ENCODE measurements at regions not wholly inside any gene's neighbourhood (a gene's known extent, or its start where the extent isn't known, plus 50 kb on each side); places are given as distances from the start of the nearest gene placed in this dataset.

- no peak for FAIRE-seq
- no peak for TF ChIP-seq POLR2A (IDR thresholded peaks at IDR 0.05; ENCODE audit: low read depth, low read length)
- DNase-seq (ENCODE audit: insufficient read length, low spot score): no peak
Observed at GRCh38 chr13:99897076-99897440, 74.5 kb downstream of the ZIC5 start.

GRCh38 chr13:99896369-99897075 is 75.0 kb downstream of the ZIC5 start:
- TF ChIP-seq POLR2A (IDR thresholded peaks at IDR 0.05; ENCODE audit: low read depth, low read length): no peak
- no peak for DNase-seq (ENCODE audit: insufficient read length, low spot score)
- FAIRE-seq: no peak

GRCh38 chr13:99895444-99896368 is 75.9 kb downstream of the ZIC5 start:
- FAIRE-seq: no peak
- TF ChIP-seq POLR2A (IDR thresholded peaks at IDR 0.05; ENCODE audit: low read depth, low read length): no peak
- no peak for DNase-seq (ENCODE audit: insufficient read length, low spot score)

- no peak for TF ChIP-seq POLR2A (IDR thresholded peaks at IDR 0.05; ENCODE audit: low read depth, low read length)
- DNase-seq (ENCODE audit: insufficient read length, low spot score) (no peak), FAIRE-seq (no peak)
Observed at GRCh38 chr13:99894840-99895443, 76.6 kb downstream of the ZIC5 start.

- TF ChIP-seq POLR2A (IDR thresholded peaks at IDR 0.05; ENCODE audit: low read depth, low read length): no peak
- DNase-seq (ENCODE audit: insufficient read length, low spot score) (no peak), FAIRE-seq (no peak)
Observed at GRCh38 chr13:99894105-99894839, 77.3 kb downstream of the ZIC5 start.

- DNase-seq (ENCODE audit: insufficient read length, low spot score): no peak
- no peak for TF ChIP-seq POLR2A (IDR thresholded peaks at IDR 0.05; ENCODE audit: low read depth, low read length)
- FAIRE-seq: no peak
Observed at GRCh38 chr13:99893567-99893966, 78.0 kb downstream of the ZIC5 start.

DNA sequence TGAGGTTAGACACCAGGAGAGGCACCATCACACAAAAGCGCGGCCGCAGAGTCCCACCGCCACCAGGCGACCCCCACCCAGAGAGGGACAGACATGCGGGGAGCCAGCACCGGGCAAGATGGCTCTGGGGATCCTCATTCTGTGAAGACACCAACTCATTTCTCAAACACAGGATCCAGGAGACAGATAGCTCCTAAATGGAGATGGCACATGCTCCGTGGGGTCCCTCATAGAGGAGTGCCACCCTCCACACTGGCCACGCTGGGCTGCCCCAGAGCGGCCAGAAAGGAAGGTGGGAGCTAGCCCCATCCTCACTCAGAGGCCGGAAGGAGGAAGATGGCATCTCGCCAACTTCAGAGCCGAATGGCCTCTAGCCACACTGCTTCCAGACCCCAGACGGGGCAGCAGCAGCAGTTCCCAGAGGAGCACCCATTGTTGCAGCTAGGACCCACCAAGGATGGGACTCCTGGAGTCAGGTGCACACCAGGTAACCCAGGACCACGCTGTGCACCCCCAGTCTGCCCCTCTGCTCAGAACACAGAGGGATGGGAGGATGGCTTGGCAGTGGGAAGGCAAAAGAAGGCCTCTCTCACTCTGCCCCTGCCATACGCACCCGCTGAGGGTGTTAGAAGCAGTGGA is 78.6 kb downstream of the ZIC5 start:
- FAIRE-seq (no peak), DNase-seq (ENCODE audit: insufficient read length, low spot score) (no peak)
- TF ChIP-seq POLR2A (IDR thresholded peaks at IDR 0.05; ENCODE audit: low read depth, low read length): no peak

DNA sequence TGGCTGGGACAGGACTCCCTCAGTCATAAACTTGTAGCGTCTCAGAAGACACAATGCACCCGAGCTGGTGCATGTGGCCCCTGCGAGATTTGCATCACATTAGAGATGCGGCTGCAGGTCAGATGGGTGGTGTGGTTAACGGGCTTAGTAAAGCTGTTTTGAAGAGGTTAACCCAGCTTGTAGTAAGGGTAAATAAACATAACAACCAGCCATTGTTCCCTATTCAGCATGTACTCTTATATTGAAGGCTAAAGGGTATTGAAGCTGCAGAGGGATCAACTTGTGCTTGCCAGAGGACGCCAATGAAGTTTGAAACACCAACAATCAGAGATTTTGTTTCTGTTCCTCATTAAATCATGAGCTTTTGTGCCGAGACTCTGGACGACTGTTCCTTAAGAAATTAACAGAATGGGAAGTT is 79.4 kb downstream of the ZIC5 start:
- peak; percentile 41 for FAIRE-seq
- DNase-seq (ENCODE audit: insufficient read length, low spot score): no peak
- TF ChIP-seq POLR2A (IDR thresholded peaks at IDR 0.05; ENCODE audit: low read depth, low read length): no peak

GRCh38 chr13:99886706-99887105 is 84.9 kb downstream of the ZIC5 start:
- no peak for TF ChIP-seq POLR2A (IDR thresholded peaks at IDR 0.05; ENCODE audit: low read depth, low read length)
- no peak for DNase-seq (ENCODE audit: insufficient read length, low spot score)
- FAIRE-seq: no peak

GRCh38 chr13:99884913-99885312 is 86.7 kb downstream of the ZIC5 start:
- FAIRE-seq: no peak
- no peak for DNase-seq (ENCODE audit: insufficient read length, low spot score)
- TF ChIP-seq POLR2A (IDR thresholded peaks at IDR 0.05; ENCODE audit: low read depth, low read length): no peak

- no peak for FAIRE-seq
- no peak for DNase-seq (ENCODE audit: insufficient read length, low spot score)
- no peak for TF ChIP-seq POLR2A (IDR thresholded peaks at IDR 0.05; ENCODE audit: low read depth, low read length)
Observed at GRCh38 chr13:99883805-99884204, 87.8 kb downstream of the ZIC5 start.

DNA sequence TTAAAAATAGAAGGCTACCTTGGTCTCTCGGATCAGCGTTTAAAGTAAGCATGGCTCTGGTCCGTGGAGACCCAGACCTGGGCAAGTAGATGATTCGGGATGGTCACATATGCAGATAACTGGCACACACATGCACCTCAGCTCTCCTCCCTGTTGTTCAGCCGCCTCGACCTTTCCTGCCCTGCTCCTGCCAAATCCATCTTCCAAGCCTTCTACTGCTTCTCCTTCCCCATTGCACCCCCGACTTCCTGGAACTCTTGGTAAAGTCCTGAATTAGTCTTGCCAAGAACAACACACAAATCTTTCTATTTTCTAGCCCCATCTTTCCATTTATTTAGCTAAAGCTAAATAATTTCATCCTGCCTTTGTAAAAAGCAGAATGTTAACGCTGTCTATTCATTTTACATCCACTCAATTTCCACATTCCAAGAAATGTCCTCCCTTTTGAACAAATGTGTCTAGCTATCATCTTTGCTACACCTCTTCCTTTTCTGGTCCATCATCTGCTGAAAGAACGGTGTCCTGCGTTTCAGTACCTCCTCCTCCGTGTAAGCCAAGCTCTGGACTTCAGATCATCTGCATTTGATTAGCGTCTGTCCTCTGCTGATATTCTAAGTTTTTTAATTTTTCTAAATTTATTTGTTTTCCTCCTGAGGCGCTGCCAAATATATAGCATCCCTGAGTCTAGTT is 92.5 kb downstream of the ZIC5 start:
- TF ChIP-seq POLR2A (IDR thresholded peaks at IDR 0.05; ENCODE audit: low read depth, low read length): no peak
- peak; percentile 33 for FAIRE-seq
- DNase-seq (ENCODE audit: insufficient read length, low spot score): no peak

DNA sequence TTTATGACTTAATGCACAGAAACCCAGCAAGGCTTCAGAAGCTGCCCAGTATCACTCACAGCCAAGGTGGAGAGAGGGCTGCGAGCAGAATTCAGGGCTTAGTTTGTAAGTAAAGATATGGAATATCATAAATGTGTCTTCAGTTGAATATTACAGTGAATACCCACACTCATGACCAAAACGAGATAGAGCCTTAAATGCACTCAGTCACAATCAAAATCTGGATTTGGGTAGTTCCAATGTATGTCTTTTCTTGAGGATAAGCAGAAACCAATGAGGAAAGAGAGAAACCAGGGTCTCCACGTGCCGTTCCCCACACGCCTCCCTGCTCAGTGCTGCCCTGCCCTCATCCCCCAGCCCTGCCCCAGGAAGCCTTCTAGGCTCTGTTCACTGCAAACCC is 94.9 kb downstream of the ZIC5 start:
- DNase-seq (ENCODE audit: insufficient read length, low spot score): no peak
- no peak for TF ChIP-seq POLR2A (IDR thresholded peaks at IDR 0.05; ENCODE audit: low read depth, low read length)
- peak; percentile 64 for FAIRE-seq
